ENCODE measurements at regions not wholly inside any gene's neighbourhood (a gene's known extent, or its start where the extent isn't known, plus 50 kb on each side); places are given as distances from the start of the nearest gene placed in this dataset.
"Not testable (repeated sequence)": the region's sequence is repeated elsewhere in the genome, so short reads cannot be mapped to it uniquely, and the experiment has no call there.

- TF ChIP-seq CTCF (IDR thresholded peaks at IDR 0.05; ENCODE audit: low read depth, low read length, missing control alignments), result no peak
- DNase-seq (ENCODE audit: low read depth), result no peak
- in situ Hi-C loops (cut with HindIII; ENCODE audit: low sequenced_read_pairs), result no loop called here
- H3K4me3 ChIP-seq (ENCODE audit: low read depth, low read length), result no peak overlapping the region
Observed at GRCh38 chr1:105436589-105437259, 1619.8 kb upstream of the PRMT6 start.

- no peak overlapping the region for H3K4me3 ChIP-seq (ENCODE audit: low read depth, low read length)
- TF ChIP-seq CTCF (IDR thresholded peaks at IDR 0.05; ENCODE audit: low read depth, low read length, missing control alignments), result no peak
- no peak for DNase-seq (ENCODE audit: low read depth)
- in situ Hi-C loops (cut with HindIII; ENCODE audit: low sequenced_read_pairs), result no loop called here
Observed at GRCh38 chr1:105437847-105438246, 1618.6 kb upstream of the PRMT6 start.

- TF ChIP-seq CTCF (IDR thresholded peaks at IDR 0.05; ENCODE audit: low read depth, low read length, missing control alignments), result no peak
- H3K4me3 ChIP-seq (ENCODE audit: low read depth, low read length), result no peak overlapping the region
- in situ Hi-C loops (cut with HindIII; ENCODE audit: low sequenced_read_pairs), result no loop called here
- no peak for DNase-seq (ENCODE audit: low read depth)
Observed at GRCh38 chr1:105442901-105443300, 1613.6 kb upstream of the PRMT6 start.

- TF ChIP-seq CTCF (IDR thresholded peaks at IDR 0.05; ENCODE audit: low read depth, low read length, missing control alignments), result no peak
- in situ Hi-C loops (cut with HindIII; ENCODE audit: low sequenced_read_pairs), result no loop called here
- no peak for DNase-seq (ENCODE audit: low read depth)
- no peak overlapping the region for H3K4me3 ChIP-seq (ENCODE audit: low read depth, low read length)
Observed at GRCh38 chr1:105459759-105460158, 1596.7 kb upstream of the PRMT6 start.

- TF ChIP-seq CTCF (IDR thresholded peaks at IDR 0.05; ENCODE audit: low read depth, low read length, missing control alignments), result no peak
- no peak overlapping the region for H3K4me3 ChIP-seq (ENCODE audit: low read depth, low read length)
- no peak for DNase-seq (ENCODE audit: low read depth)
- in situ Hi-C loops (cut with HindIII; ENCODE audit: low sequenced_read_pairs), result no loop called here
Observed at GRCh38 chr1:105462308-105462707, 1594.2 kb upstream of the PRMT6 start.

- DNase-seq (ENCODE audit: low read depth), result no peak
- TF ChIP-seq CTCF (IDR thresholded peaks at IDR 0.05; ENCODE audit: low read depth, low read length, missing control alignments), result no peak
- in situ Hi-C loops (cut with HindIII; ENCODE audit: low sequenced_read_pairs), result no loop called here
- H3K4me3 ChIP-seq (ENCODE audit: low read depth, low read length), result no peak overlapping the region
Observed at GRCh38 chr1:105467549-105467948, 1588.9 kb upstream of the PRMT6 start.

GRCh38 chr1:105470541-105470940 lies 1585.9 kb upstream of the PRMT6 start:
- DNase-seq (ENCODE audit: low read depth); in situ Hi-C loops (cut with HindIII; ENCODE audit: low sequenced_read_pairs): not testable (repeated sequence)

More at GRCh38 chr1:105470541-105470940, 1585.9 kb upstream of the PRMT6 start:
- H3K4me3 ChIP-seq (ENCODE audit: low read depth, low read length), result not testable (repeated sequence)
